Esophagus muscularis mucosa (tissue), 4 donors: ENCODE measurements at regions not wholly inside any gene's neighbourhood (a gene's known extent, or its start where the extent isn't known, plus 50 kb on each side); places are given as distances from the start of the nearest gene placed in this dataset.
A peak's percentile ranks its signal among the peaks of the same experiment; 100 is the strongest.

Experiments used
- EP300 ChIP-seq: sonication (generic); formaldehyde crosslinking; IDR thresholded peaks from one replicate; pipeline ENCODE4 v1.6.1; 2017; ENCODE audit warnings: antibody characterized with exemption
- POLR2A ChIP-seq: fragments of 450-650 bp; IDR thresholded peaks from one replicate; pipeline ENCODE4 v1.6.1; 2017; ENCODE audit warnings: antibody characterized with exemption, moderate library complexity, mild to moderate bottlenecking, low read depth
- TF ChIP-seq, protein P1 (sequence below), 3 experiments: fragments of 200-600 bp in 2 of 3; fragments of 450-650 bp in 1 of 3; sonication (generic) in 2 of 3; IDR thresholded peaks; one replicate each; pipeline ENCODE4 v1.5.1; 2017 to 2019; ENCODE audit warnings: antibody characterized with exemption in 3 of 3, mild to moderate bottlenecking in 2 of 3, moderate library complexity in 1 of 3

DNA sequence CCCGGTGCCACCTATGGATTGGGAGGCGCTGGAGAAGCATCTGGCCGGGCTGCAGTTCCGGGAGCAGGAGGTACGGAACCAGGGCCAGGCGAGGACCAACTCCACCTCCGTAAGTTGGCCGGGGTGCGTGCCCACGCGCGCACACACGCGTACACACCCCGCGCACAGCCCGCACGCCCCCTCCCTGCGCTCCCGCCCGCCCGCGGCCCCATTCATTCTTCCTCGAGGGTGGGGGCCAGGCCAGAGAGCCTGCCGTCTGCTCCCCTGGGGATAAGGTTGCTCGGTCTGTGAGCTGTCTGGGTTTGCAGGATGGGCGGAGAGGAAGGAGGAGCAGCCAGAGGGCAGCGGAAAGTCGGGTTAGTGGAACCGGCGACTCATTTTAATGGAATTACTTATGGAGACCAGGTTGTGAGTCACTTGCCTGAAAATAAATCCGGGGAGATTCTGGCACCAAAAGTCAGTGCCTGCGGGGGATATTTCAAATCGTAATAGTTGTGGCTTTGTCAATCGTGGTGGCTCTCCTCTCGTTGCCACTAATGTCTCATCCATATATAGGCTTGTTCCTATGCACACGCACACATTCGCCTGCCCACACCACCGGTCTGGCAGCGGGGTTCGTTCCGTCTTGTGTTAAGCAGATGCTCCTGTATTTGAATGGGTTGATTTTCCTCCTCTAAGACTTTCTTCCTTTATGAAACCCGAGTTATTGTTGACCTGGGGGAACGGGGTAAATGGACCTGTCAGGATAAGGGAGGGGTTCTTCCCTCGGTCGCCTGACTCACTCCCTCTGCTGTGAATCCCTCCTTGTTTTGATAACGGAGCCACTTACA is 223.4 kb upstream of the IL12A start:
- TF ChIP-seq, protein P1, sequence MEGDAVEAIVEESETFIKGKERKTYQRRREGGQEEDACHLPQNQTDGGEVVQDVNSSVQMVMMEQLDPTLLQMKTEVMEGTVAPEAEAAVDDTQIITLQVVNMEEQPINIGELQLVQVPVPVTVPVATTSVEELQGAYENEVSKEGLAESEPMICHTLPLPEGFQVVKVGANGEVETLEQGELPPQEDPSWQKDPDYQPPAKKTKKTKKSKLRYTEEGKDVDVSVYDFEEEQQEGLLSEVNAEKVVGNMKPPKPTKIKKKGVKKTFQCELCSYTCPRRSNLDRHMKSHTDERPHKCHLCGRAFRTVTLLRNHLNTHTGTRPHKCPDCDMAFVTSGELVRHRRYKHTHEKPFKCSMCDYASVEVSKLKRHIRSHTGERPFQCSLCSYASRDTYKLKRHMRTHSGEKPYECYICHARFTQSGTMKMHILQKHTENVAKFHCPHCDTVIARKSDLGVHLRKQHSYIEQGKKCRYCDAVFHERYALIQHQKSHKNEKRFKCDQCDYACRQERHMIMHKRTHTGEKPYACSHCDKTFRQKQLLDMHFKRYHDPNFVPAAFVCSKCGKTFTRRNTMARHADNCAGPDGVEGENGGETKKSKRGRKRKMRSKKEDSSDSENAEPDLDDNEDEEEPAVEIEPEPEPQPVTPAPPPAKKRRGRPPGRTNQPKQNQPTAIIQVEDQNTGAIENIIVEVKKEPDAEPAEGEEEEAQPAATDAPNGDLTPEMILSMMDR (IDR thresholded peaks at IDR 0.05) = peak in 1 of 3 experiments; percentile 9
- TF ChIP-seq EP300 (peak; percentile 62), POLR2A (no peak)
